Spleen (tissue), 11 donors: ENCODE measurements at regions not wholly inside any gene's neighbourhood (a gene's known extent, or its start where the extent isn't known, plus 50 kb on each side); places are given as distances from the start of the nearest gene placed in this dataset.

Experiments
- DNase-seq: peaks from one replicate; pipeline ENCODE4 v3.0.0-alpha.2; 2020
- H3K27ac ChIP-seq, 8 donors: fragments of 200-600 bp; sonication (generic) in 7 of 8; 1 replicate in 4 of 8; 2 replicates in 4 of 8; pipeline versions ENCODE4 v1.5.0 to v1.8.0; 2016 to 2021; ENCODE audit warnings: inconsistent platforms in 4 of 8, mild to moderate bottlenecking in 4 of 8, moderate library complexity in 1 of 8
- H3K27me3 ChIP-seq, 7 donors: fragments of 200-600 bp; sonication (generic) in 6 of 7; replicated peaks in 1 of 7; 1 replicate in 4 of 7; 2 replicates in 3 of 7; pipeline versions ENCODE4 v1.5.0 to v1.8.0; 2016 to 2021; ENCODE audit warnings: inconsistent platforms in 3 of 7, mild to moderate bottlenecking in 1 of 7
- H3K36me3 ChIP-seq, 6 donors: fragments of 200-600 bp; sonication (generic) in 5 of 6; 1 replicate in 4 of 6; 2 replicates in 2 of 6; pipeline versions ENCODE4 v1.5.0 to v1.8.0; 2016 to 2021; ENCODE audit warnings: inconsistent platforms in 2 of 6
- H3K4me1 ChIP-seq, 6 donors: fragments of 200-600 bp; sonication (generic) in 5 of 6; 1 replicate in 3 of 6; 2 replicates in 3 of 6; pipeline versions ENCODE4 v1.5.0 to v1.8.0; 2016 to 2021; ENCODE audit warnings: inconsistent platforms in 3 of 6
- H3K4me3 ChIP-seq, 8 donors: fragments of 200-600 bp; sonication (generic) in 7 of 8; 1 replicate in 4 of 8; 2 replicates in 4 of 8; pipeline versions ENCODE4 v1.5.0 to v1.8.0; 2016 to 2021; ENCODE audit warnings: inconsistent platforms in 4 of 8, mild to moderate bottlenecking in 4 of 8, moderate library complexity in 2 of 8
- H3K9me3 ChIP-seq, 8 donors: fragments of 200-600 bp; sonication (generic) in 7 of 8; 1 replicate in 4 of 8; 2 replicates in 4 of 8; pipeline versions ENCODE4 v1.5.0 to v1.8.0; 2016 to 2021; ENCODE audit warnings: inconsistent platforms in 4 of 8
- CTCF ChIP-seq, 11 experiments: fragments of 200-600 bp in 7 of 11; fragments of 450-650 bp in 4 of 11; sonication (generic) in 4 of 11; IDR thresholded peaks in 8 of 11; conservative IDR thresholded peaks in 3 of 11; 1 replicate in 7 of 11; 2 replicates in 4 of 11; pipeline versions ENCODE4 v1.4.0 to v1.8.0; 2016 to 2021; ENCODE audit warnings: antibody characterized with exemption in 11 of 11, inconsistent platforms in 4 of 11, mild to moderate bottlenecking in 1 of 11
- POLR2A ChIP-seq, 3 donors: fragments of 450-650 bp; IDR thresholded peaks; one replicate each; pipeline ENCODE4 v1.5.1; 2017; ENCODE audit warnings: antibody characterized with exemption in 3 of 3, mild to moderate bottlenecking in 1 of 3
- POLR2AphosphoS5 ChIP-seq, 3 donors: sonication (generic); formaldehyde crosslinking; IDR thresholded peaks; one replicate each; pipeline ENCODE4 v1.5.1; 2017; ENCODE audit warnings: antibody characterized with exemption in 3 of 3
- WGBS, 5 donors: extraction: QIAGEN DNeasy Blood & Tissue Kit in 3 of 5; methylation state at CpG; one replicate each; pipeline versions ENCODE4 v1.1.5 to v1.1.7; 2013 to 2018; 5-methylcytosine and 5-hydroxymethylcytosine counted together
- intact Hi-C: fragments of 100-400 bp; cut with DNase I; formaldehyde crosslinking; loops from one replicate; pipeline ENCODE4 v1.15.0; 2023; ENCODE audit warnings: low total_unique reads
- donor health status: healthy with polysubstance abuse.
- donor health status: DM: no; HTN: no; CAD: no; lungs with moderate emphysema.
- donor health status: DM: no; HTN: no; CAD: no.
- donor health status: Bipolar disorder and iron deficiency.
- donor health status: healthy.
- donor health status: DM: no; HTN: no; CAD: no.
- donor health status: DM: yes; HTN: yes; CAD: no.

- DNase-seq = no peak
- Histone ChIP-seq H3K4me1 (no peaks in the 10 kb centered on the region), H3K9me3 (peaks cover 0 to 56% (median 35%) of the 10 kb centered on the region in 8 donors), H3K27ac (no peak overlapping the region), H3K4me3 (no peak overlapping the region), H3K27me3 (no peaks in the 10 kb centered on the region), H3K36me3 (no peaks in the 10 kb centered on the region)
- TF ChIP-seq CTCF (IDR thresholded peaks at IDR 0.05 in 8 of 11, conservative IDR thresholded peaks at IDR 0.05 in 3 of 11) = no peak
- TF ChIP-seq POLR2A (IDR thresholded peaks at IDR 0.05) = no peak
- no peak for TF ChIP-seq POLR2AphosphoS5 (IDR thresholded peaks at IDR 0.05)
- 82 to 100% (median 93%) methylated on average over 1 of the region's 1 CpG for WGBS, 5 donors
- intact Hi-C loops = no loop called here
Measured at GRCh38 chr3:107172411-107172810, 204.8 kb upstream of the CCDC54 start.

GRCh38 chr3:107184375-107184774, 192.9 kb upstream of the CCDC54 start:
- Histone ChIP-seq H3K4me1 (no peaks in the 10 kb centered on the region), H3K4me3 (no peak overlapping the region), H3K9me3 (no peaks in the 10 kb centered on the region), H3K36me3 (no peaks in the 10 kb centered on the region), H3K27ac (no peak overlapping the region), H3K27me3 (no peaks in the 10 kb centered on the region)
- intact Hi-C loops = no loop called here
- no peak for DNase-seq
- WGBS, 5 donors = 77 to 86% (median 82%) methylated on average over 2 of the region's 2 CpGs
- TF ChIP-seq POLR2A (IDR thresholded peaks at IDR 0.05) (no peak), CTCF (IDR thresholded peaks at IDR 0.05 in 8 of 11, conservative IDR thresholded peaks at IDR 0.05 in 3 of 11) (no peak), POLR2AphosphoS5 (IDR thresholded peaks at IDR 0.05) (no peak)

- DNase-seq = no peak
- H3K27ac ChIP-seq = no peak overlapping the region
- H3K4me1 ChIP-seq = no peaks in the 10 kb centered on the region
- intact Hi-C loops = no loop called here
- no peaks in the 10 kb centered on the region for H3K9me3 ChIP-seq
- H3K27me3 ChIP-seq = no peaks in the 10 kb centered on the region
- no peaks in the 10 kb centered on the region for H3K36me3 ChIP-seq
- TF ChIP-seq POLR2A (IDR thresholded peaks at IDR 0.05) (no peak), POLR2AphosphoS5 (IDR thresholded peaks at IDR 0.05) (no peak)
- 81 to 92% (median 89%) methylated on average over 2 of the region's 2 CpGs for WGBS, 5 donors
- H3K4me3 ChIP-seq = no peak overlapping the region
Measured at GRCh38 chr3:107188262-107188661, 189.0 kb upstream of the CCDC54 start.

GRCh38 chr3:107189158-107189791, 188.0 kb upstream of the CCDC54 start:
- Histone ChIP-seq H3K27ac (no peak overlapping the region), H3K9me3 (no peaks in the 10 kb centered on the region), H3K36me3 (no peaks in the 10 kb centered on the region), H3K4me1 (no peaks in the 10 kb centered on the region), H3K27me3 (no peaks in the 10 kb centered on the region), H3K4me3 (no peak overlapping the region)
- intact Hi-C loops = no loop called here
- TF ChIP-seq CTCF (IDR thresholded peaks at IDR 0.05 in 8 of 11, conservative IDR thresholded peaks at IDR 0.05 in 3 of 11) (no peak), POLR2AphosphoS5 (IDR thresholded peaks at IDR 0.05) (no peak), POLR2A (IDR thresholded peaks at IDR 0.05) (no peak)
- DNase-seq = no peak
- WGBS, 5 donors = 88 to 100% (median 94%) methylated on average over 1 to 2 of the region's 2 CpGs
